ENCODE measurements at regions not wholly inside any gene's neighbourhood (a gene's known extent, or its start where the extent isn't known, plus 50 kb on each side); places are given as distances from the start of the nearest gene placed in this dataset.

DNA sequence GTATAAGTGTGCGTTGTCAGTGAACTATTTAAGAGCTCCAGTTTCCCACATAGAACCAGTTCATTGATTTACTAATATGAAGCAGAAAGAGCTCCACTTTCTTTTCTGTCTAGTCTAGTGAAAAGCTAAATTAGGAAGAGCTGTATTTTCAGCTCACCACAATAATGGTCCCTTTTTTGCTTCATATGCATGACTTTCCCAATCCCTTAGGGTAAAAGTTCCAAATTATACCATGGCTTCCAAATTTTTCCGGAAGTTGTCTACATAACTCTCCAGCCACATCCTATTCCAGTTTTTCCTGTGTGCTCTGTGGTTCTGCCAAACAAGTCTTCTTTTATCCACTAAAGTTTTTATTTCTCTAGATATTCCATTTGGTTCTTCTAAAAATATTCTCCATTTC lies 685.2 kb downstream of the REEP3 start:
- TF ChIP-seq, protein P1, sequence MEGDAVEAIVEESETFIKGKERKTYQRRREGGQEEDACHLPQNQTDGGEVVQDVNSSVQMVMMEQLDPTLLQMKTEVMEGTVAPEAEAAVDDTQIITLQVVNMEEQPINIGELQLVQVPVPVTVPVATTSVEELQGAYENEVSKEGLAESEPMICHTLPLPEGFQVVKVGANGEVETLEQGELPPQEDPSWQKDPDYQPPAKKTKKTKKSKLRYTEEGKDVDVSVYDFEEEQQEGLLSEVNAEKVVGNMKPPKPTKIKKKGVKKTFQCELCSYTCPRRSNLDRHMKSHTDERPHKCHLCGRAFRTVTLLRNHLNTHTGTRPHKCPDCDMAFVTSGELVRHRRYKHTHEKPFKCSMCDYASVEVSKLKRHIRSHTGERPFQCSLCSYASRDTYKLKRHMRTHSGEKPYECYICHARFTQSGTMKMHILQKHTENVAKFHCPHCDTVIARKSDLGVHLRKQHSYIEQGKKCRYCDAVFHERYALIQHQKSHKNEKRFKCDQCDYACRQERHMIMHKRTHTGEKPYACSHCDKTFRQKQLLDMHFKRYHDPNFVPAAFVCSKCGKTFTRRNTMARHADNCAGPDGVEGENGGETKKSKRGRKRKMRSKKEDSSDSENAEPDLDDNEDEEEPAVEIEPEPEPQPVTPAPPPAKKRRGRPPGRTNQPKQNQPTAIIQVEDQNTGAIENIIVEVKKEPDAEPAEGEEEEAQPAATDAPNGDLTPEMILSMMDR (conservative IDR thresholded peaks at IDR 0.05), result no peak
- no peak for DNase-seq
- H3K27me3 ChIP-seq (ENCODE audit: control insufficient read depth, insufficient read depth, low read length, poor library complexity, severe bottlenecking), result no peaks in the 10 kb centered on the region
- H3K36me3 Mint-ChIP-seq (ENCODE audit: low read depth), result peaks cover 2% of the 10 kb centered on the region
- no peak overlapping the region for H3K9ac ChIP-seq (ENCODE audit: extremely low read depth, low read length, poor library complexity, severe bottlenecking)
- H3K4me1 ChIP-seq (ENCODE audit: control insufficient read depth, insufficient read depth, low read length), result no peaks in the 10 kb centered on the region
- H3K27ac Mint-ChIP-seq, result no peak overlapping the region
- peaks cover 17% of the 10 kb centered on the region for H3K9me3 ChIP-seq (ENCODE audit: control insufficient read depth, low read length)
- H3K27me3 Mint-ChIP-seq (ENCODE audit: insufficient read depth), result no peaks in the 10 kb centered on the region
- H3K27ac ChIP-seq (ENCODE audit: low read depth, low read length), result no peak overlapping the region
- no peaks in the 10 kb centered on the region for H3K4me1 Mint-ChIP-seq
- H3K4me3 ChIP-seq (ENCODE audit: low read length), result no peak overlapping the region
- H3K4me3 Mint-ChIP-seq, result no peak overlapping the region
- H3K36me3 ChIP-seq (ENCODE audit: control insufficient read depth, insufficient read depth, low read length), result no peaks in the 10 kb centered on the region
- no peaks in the 10 kb centered on the region for H3K9me3 Mint-ChIP-seq
- 96 to 97% methylated on average over 2 of the region's 2 CpGs for WGBS, 2 experiments (ENCODE audit: insufficient coverage in 1 of 2, insufficient read length in 1 of 2)

DNA sequence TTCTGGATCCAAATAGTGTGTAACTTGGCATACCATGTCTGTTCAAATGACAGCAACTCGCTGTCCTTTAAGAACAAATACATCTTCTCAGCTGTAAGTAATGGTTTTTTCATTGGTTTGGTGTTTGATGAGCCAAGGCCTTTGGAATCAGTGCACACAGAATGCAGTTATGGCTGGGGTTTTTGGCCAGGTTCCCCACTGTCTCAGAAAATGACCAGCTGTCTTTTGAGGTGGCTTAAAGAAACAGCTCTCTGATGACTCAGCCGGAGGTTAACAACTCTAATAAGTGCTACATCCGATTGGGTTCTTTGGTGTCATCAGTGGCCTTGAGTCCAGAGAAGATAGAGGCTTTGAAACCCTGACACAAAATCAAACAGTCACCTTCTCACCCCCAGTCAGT lies 688.4 kb downstream of the REEP3 start:
- no peak for DNase-seq
- H3K36me3 Mint-ChIP-seq (ENCODE audit: low read depth), result peaks cover 2% of the 10 kb centered on the region
- no peaks in the 10 kb centered on the region for H3K9me3 Mint-ChIP-seq
- Histone ChIP-seq H3K4me3 (ENCODE audit: low read length) (no peak overlapping the region), H3K27ac (ENCODE audit: low read depth, low read length) (no peak overlapping the region), H3K27me3 (ENCODE audit: control insufficient read depth, insufficient read depth, low read length, poor library complexity, severe bottlenecking) (no peaks in the 10 kb centered on the region), H3K4me1 (ENCODE audit: control insufficient read depth, insufficient read depth, low read length) (no peaks in the 10 kb centered on the region), H3K36me3 (ENCODE audit: control insufficient read depth, insufficient read depth, low read length) (no peaks in the 10 kb centered on the region), H3K9me3 (ENCODE audit: control insufficient read depth, low read length) (peaks cover 17% of the 10 kb centered on the region), H3K9ac (ENCODE audit: extremely low read depth, low read length, poor library complexity, severe bottlenecking) (no peak overlapping the region)
- H3K4me3 Mint-ChIP-seq, result no peak overlapping the region
- no peaks in the 10 kb centered on the region for H3K4me1 Mint-ChIP-seq
- 81 to 96% methylated on average over 2 to 3 of the region's 3 CpGs for WGBS, 2 experiments (ENCODE audit: insufficient coverage in 1 of 2, insufficient read length in 1 of 2)
- H3K27ac Mint-ChIP-seq, result no peak overlapping the region
- TF ChIP-seq, protein P1 (conservative IDR thresholded peaks at IDR 0.05), result no peak
- H3K27me3 Mint-ChIP-seq (ENCODE audit: insufficient read depth), result no peaks in the 10 kb centered on the region

DNA sequence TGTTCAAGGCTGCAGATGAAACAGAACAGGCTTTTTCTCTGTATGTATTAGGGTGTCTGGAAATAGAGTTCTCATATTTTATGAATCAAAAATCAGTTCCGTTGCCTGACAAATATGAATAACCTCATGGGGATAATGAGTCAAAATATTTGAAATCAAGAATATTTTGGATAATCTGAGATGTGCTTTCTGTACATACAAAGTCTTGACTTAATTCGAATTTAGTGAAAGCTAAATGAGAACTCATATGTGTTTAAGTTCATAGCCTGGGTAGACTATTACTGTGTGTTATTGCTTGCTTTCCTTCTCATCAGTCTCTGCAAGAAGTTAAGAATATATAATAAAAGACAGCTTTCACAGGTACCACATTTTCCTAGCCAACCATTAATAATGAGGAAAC lies 689.0 kb downstream of the REEP3 start:
- Histone ChIP-seq H3K4me3 (ENCODE audit: low read length) (no peak overlapping the region), H3K27ac (ENCODE audit: low read depth, low read length) (no peak overlapping the region), H3K9me3 (ENCODE audit: control insufficient read depth, low read length) (peaks cover 17% of the 10 kb centered on the region), H3K9ac (ENCODE audit: extremely low read depth, low read length, poor library complexity, severe bottlenecking) (no peak overlapping the region), H3K27me3 (ENCODE audit: control insufficient read depth, insufficient read depth, low read length, poor library complexity, severe bottlenecking) (no peaks in the 10 kb centered on the region), H3K4me1 (ENCODE audit: control insufficient read depth, insufficient read depth, low read length) (no peaks in the 10 kb centered on the region), H3K36me3 (ENCODE audit: control insufficient read depth, insufficient read depth, low read length) (no peaks in the 10 kb centered on the region)
- DNase-seq, result no peak
- Mint-ChIP-seq H3K27ac (no peak overlapping the region), H3K9me3 (no peaks in the 10 kb centered on the region), H3K36me3 (ENCODE audit: low read depth) (peaks cover 2% of the 10 kb centered on the region), H3K4me3 (no peak overlapping the region), H3K27me3 (ENCODE audit: insufficient read depth) (no peaks in the 10 kb centered on the region), H3K4me1 (no peaks in the 10 kb centered on the region)
- TF ChIP-seq, protein P1 (conservative IDR thresholded peaks at IDR 0.05), result no peak
- 96 to 100% methylated on average over 1 to 2 of the region's 2 CpGs for WGBS, 2 experiments (ENCODE audit: insufficient coverage in 1 of 2, insufficient read length in 1 of 2)
